H1 (cell line): ENCODE measurements at regions not wholly inside any gene's neighbourhood (a gene's known extent, or its start where the extent isn't known, plus 50 kb on each side); places are given as distances from the start of the nearest gene placed in this dataset.
A peak's percentile ranks its signal among the peaks of the same experiment; 100 is the strongest.

Source experiments
- CTCF ChIA-PET: fragments of 300-600 bp; sonication (Branson Sonifier 250); formaldehyde crosslinking; loops from one replicate; lab custom pipeline; 2021; ENCODE audit not compliant: partially characterized antibody; lab: Charles Lee
- POLR2A ChIA-PET: fragments of 300-600 bp; sonication (Branson Sonifier 250); formaldehyde crosslinking; loops from one replicate; lab custom pipeline; 2021; ENCODE audit warnings: inconsistent platforms; ENCODE audit not compliant: partially characterized antibody; lab: Charles Lee
- DNase-seq, 2 experiments: peaks; one replicate each; pipeline versions ENCODE4 v3.0.0 to v3.0.0-alpha.2; 2010 to 2022; ENCODE audit warnings: low spot score in 2 of 2, low read depth in 1 of 2, mixed read lengths in 1 of 2
- FAIRE-seq: peaks from 2 replicates; lab custom pipeline; 2011; peaks lifted over from hg19 to GRCh38; lab: Jason Lieb, UNC
- H2AFZ ChIP-seq: 2 replicates; pipeline ENCODE4 v1.8.1; 2012; ENCODE audit warnings: low read length, inconsistent platforms
- H2AK5ac ChIP-seq: 2 replicates; pipeline ENCODE4 v1.6.1; 2013; ENCODE audit warnings: low read depth, low read length
- H2BK120ac ChIP-seq: replicated peaks from 2 replicates; pipeline ENCODE3; 2013; ENCODE audit warnings: low read depth, low read length, inconsistent platforms
- H2BK12ac ChIP-seq: 2 replicates; pipeline ENCODE4 v1.6.1; 2013; ENCODE audit warnings: low read depth, low read length
- H2BK15ac ChIP-seq: 2 replicates; pipeline ENCODE4 v1.6.1; 2013; ENCODE audit warnings: low read length
- H2BK20ac ChIP-seq: 2 replicates; pipeline ENCODE4 v1.6.1; 2013; ENCODE audit warnings: low read length
- H2BK5ac ChIP-seq: 2 replicates; pipeline ENCODE4 v1.6.1; 2013; ENCODE audit warnings: low read depth, low read length
- H3K14ac ChIP-seq: 2 replicates; pipeline ENCODE4 v1.6.1; 2013; ENCODE audit warnings: inconsistent platforms; ENCODE audit not compliant: insufficient read length
- H3K18ac ChIP-seq: 2 replicates; pipeline ENCODE4 v1.6.1; 2013; ENCODE audit warnings: low read length; ENCODE audit errors: extremely low read depth
- H3K23ac ChIP-seq: 2 replicates; pipeline ENCODE4 v1.6.1; 2013; ENCODE audit warnings: inconsistent platforms; ENCODE audit not compliant: insufficient read length
- H3K23me2 ChIP-seq: 2 replicates; pipeline ENCODE4 v1.6.1; 2013; ENCODE audit warnings: low read depth, low read length
- H3K27ac ChIP-seq: 2 replicates; pipeline ENCODE4 v1.6.1; 2011; ENCODE audit warnings: low read depth, low read length, inconsistent platforms
- H3K27me3 ChIP-seq, 4 experiments: replicated peaks in 1 of 4; 1 replicate in 1 of 4; 2 replicates in 3 of 4; pipeline versions ENCODE4 v1.6.1 to v1.8.1; 2011 to 2013; ENCODE audit warnings: low read length in 3 of 4, mild to moderate bottlenecking in 3 of 4, inconsistent platforms in 2 of 4, mixed read lengths in 2 of 4, moderate library complexity in 1 of 4; ENCODE audit not compliant: control insufficient read depth in 3 of 4, insufficient read depth in 3 of 4; ENCODE audit errors: extremely low read depth in 1 of 4
- H3K36me3 ChIP-seq, 4 experiments: 2 replicates each; pipeline versions ENCODE4 v1.6.1 to v1.8.1; 2011 to 2013; ENCODE audit warnings: mild to moderate bottlenecking in 4 of 4, low read length in 3 of 4, moderate library complexity in 2 of 4, control low read depth in 1 of 4, inconsistent platforms in 1 of 4; ENCODE audit not compliant: insufficient read depth in 4 of 4, control insufficient read depth in 2 of 4
- H3K4ac ChIP-seq: replicated peaks from 2 replicates; pipeline ENCODE3; 2013; ENCODE audit warnings: low read length, low read depth, mixed read lengths, inconsistent platforms; ENCODE audit not compliant: insufficient read length
- H3K4me1 ChIP-seq, 4 experiments: replicated peaks in 1 of 4; 1 replicate in 1 of 4; 2 replicates in 3 of 4; pipeline versions ENCODE4 v1.6.1 to v1.8.1; 2011 to 2013; ENCODE audit warnings: low read length in 3 of 4, inconsistent platforms in 2 of 4, mixed read lengths in 1 of 4; ENCODE audit not compliant: insufficient read depth in 4 of 4, control insufficient read depth in 3 of 4
- H3K4me2 ChIP-seq, 2 experiments: 2 replicates each; pipeline versions ENCODE4 v1.6.1 to v1.8.1; 2011 to 2013; ENCODE audit warnings: low read depth in 2 of 2, low read length in 2 of 2, control low read depth in 1 of 2, inconsistent platforms in 1 of 2, mild to moderate bottlenecking in 1 of 2; ENCODE audit not compliant: insufficient read depth in 1 of 2
- H3K4me3 ChIP-seq, 4 experiments: fragments of 200-600, 300-600 bp in 1 of 4; sonication (generic), shearing (Covaris generic), sonication (Bioruptor Twin) in 1 of 4; 2 replicates each; pipeline versions ENCODE4 v1.5.1 to v1.8.1; 2011 to 2016; ENCODE audit warnings: low read length in 4 of 4, low read depth in 3 of 4, control low read depth in 2 of 4, inconsistent platforms in 2 of 4, mild to moderate bottlenecking in 2 of 4, mixed read lengths in 1 of 4, moderate library complexity in 1 of 4; ENCODE audit not compliant: insufficient read depth in 2 of 4; ENCODE audit errors: extremely low read depth in 1 of 4
- H3K56ac ChIP-seq: replicated peaks from 2 replicates; pipeline ENCODE3; 2013; ENCODE audit warnings: low read depth, mild to moderate bottlenecking, mixed read lengths, low read length, inconsistent platforms; ENCODE audit not compliant: insufficient read length
- H3K79me1 ChIP-seq: 2 replicates; pipeline ENCODE4 v1.6.1; 2013; ENCODE audit warnings: low read depth, low read length, control low read depth
- H3K79me2 ChIP-seq, 2 experiments: 2 replicates each; pipeline versions ENCODE4 v1.6.1 to v1.8.1; 2012 to 2013; ENCODE audit warnings: low read length in 2 of 2, mild to moderate bottlenecking in 2 of 2, inconsistent platforms in 1 of 2; ENCODE audit not compliant: insufficient read depth in 2 of 2, control insufficient read depth in 1 of 2
- H3K9ac ChIP-seq, 4 experiments: replicated peaks in 1 of 4; 1 replicate in 1 of 4; 2 replicates in 3 of 4; pipeline versions ENCODE4 v1.6.1 to v1.8.1; 2011 to 2013; ENCODE audit warnings: low read depth in 3 of 4, low read length in 3 of 4, control low read depth in 2 of 4, mild to moderate bottlenecking in 2 of 4, moderate library complexity in 2 of 4, inconsistent platforms in 1 of 4; ENCODE audit errors: extremely low read depth in 1 of 4
- H3K9me3 ChIP-seq, 2 experiments: 2 replicates each; pipeline versions ENCODE4 v1.6.1 to v1.8.1; 2012 to 2013; ENCODE audit warnings: mild to moderate bottlenecking in 2 of 2, moderate library complexity in 2 of 2, control low read depth in 1 of 2, inconsistent platforms in 1 of 2, low read depth in 1 of 2, low read length in 1 of 2, mixed read lengths in 1 of 2; ENCODE audit not compliant: insufficient read depth in 2 of 2
- H4K20me1 ChIP-seq, 2 experiments: replicated peaks in 1 of 2; 2 replicates each; pipeline versions ENCODE3 to v1.8.1; 2011 to 2013; ENCODE audit warnings: inconsistent platforms in 2 of 2, low read length in 2 of 2, mild to moderate bottlenecking in 1 of 2; ENCODE audit not compliant: insufficient read depth in 2 of 2, control insufficient read depth in 1 of 2
- H4K5ac ChIP-seq: 2 replicates; pipeline ENCODE4 v1.6.1; 2013; ENCODE audit warnings: low read length, low read depth, mixed read lengths, inconsistent platforms; ENCODE audit not compliant: insufficient read length
- H4K8ac ChIP-seq: 2 replicates; pipeline ENCODE4 v1.8.0; 2013; ENCODE audit warnings: mild to moderate bottlenecking, moderate library complexity, low read length, inconsistent platforms; ENCODE audit not compliant: insufficient read depth; ENCODE audit errors: extremely low read depth
- H4K91ac ChIP-seq: replicated peaks from 2 replicates; pipeline ENCODE3; 2013; ENCODE audit warnings: low read length, mixed read lengths, inconsistent platforms; ENCODE audit not compliant: insufficient read length
- RAD21 ChIP-seq, 2 experiments: IDR thresholded peaks in 1 of 2; conservative IDR thresholded peaks in 1 of 2; 2 replicates each; pipeline ENCODE4 v1.6.1; 2011; ENCODE audit warnings: low read depth in 2 of 2, low read length in 2 of 2, improper control_type of control experiment in 1 of 2, inconsistent platforms in 1 of 2, mild to moderate bottlenecking in 1 of 2, moderate library complexity in 1 of 2
- SP2 ChIP-seq: IDR thresholded peaks from 2 replicates; pipeline ENCODE4 v1.6.1; 2012; ENCODE audit warnings: mild to moderate bottlenecking, low read length, inconsistent platforms
- TAF7 ChIP-seq: optimal IDR thresholded peaks from 2 replicates; pipeline ENCODE3; 2011; ENCODE audit warnings: low read depth, mild to moderate bottlenecking, inconsistent platforms, low read length, moderate library complexity, borderline replicate concordance
- WGBS, 2 experiments: shearing (Covaris generic) in 1 of 2; methylation state at CpG; one replicate each; pipeline versions ENCODE4 v1.1.6 to v1.1.7; 2013 to 2015; ENCODE audit warnings: low lambda C conversion rate in 2 of 2, mixed read lengths in 2 of 2, inconsistent platforms in 1 of 2, low coverage in 1 of 2, missing lambda C conversion rate in 1 of 2; ENCODE audit not compliant: insufficient replicate concordance in 2 of 2, insufficient coverage in 1 of 2, insufficient read length in 1 of 2; ENCODE audit errors: extremely low coverage in 1 of 2, missing lambda C conversion rate in 1 of 2; 5-methylcytosine and 5-hydroxymethylcytosine counted together
- TF ChIP-seq, protein P1 (sequence below), 3 experiments: IDR thresholded peaks; 1 replicate in 2 of 3; 2 replicates in 1 of 3; pipeline versions ENCODE4 v1.5.1 to v1.6.1; 2011; ENCODE audit warnings: low read length in 3 of 3, mild to moderate bottlenecking in 3 of 3, inconsistent platforms in 2 of 3, low read depth in 1 of 3, moderate library complexity in 1 of 3; ENCODE audit not compliant: insufficient read depth in 1 of 3; ENCODE audit errors: control extremely low read depth in 1 of 3

DNA sequence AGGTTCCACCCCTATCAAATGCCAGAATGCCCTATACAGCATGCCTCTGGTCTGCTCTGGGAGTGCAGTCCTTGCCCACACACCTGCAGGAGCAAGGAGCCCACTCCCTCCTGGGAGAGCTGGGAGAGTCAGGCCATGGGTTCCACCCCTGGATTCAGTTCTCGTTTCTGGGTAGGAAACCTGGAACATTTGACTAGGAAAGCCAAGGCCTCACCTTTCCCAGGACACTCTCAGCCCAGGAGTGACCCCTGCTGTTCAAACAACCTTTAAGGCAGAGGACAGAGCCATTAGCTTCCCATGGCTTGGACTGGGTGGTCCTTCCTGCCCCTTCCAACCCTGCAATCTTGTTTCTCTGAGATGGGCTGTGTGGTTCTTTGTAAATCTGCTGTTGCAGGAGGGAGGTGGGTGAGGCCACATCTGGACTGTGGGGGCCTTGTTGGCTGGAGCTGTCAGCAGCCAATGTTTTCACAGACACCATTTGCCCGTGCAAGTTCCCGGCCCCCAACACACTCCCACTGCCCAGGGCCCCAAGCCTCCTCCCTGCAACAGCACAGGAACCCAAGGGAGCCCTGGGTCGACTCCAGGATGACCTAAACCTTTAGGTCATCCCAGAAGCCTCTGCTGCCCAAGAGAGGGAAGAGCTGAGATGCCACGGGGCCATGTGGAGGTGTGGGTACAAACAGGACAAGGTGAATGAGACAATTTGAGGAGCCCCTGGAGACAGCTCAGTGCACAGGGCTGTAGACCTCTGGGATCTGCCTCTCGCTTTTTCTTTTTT is 104.4 kb downstream of the PJA1 start:
- Histone ChIP-seq H3K9ac (no peak overlapping the region), H2AFZ (no peak overlapping the region), H4K8ac (no peak overlapping the region), H2BK20ac (no peak overlapping the region), H3K4me2 (no peak overlapping the region), H3K27me3 (no peaks in the 10 kb centered on the region), H3K23me2 (no peaks in the 10 kb centered on the region), H2BK120ac (no peak overlapping the region), H3K4ac (no peak overlapping the region), H2AK5ac (no peak overlapping the region), H2BK5ac (no peak overlapping the region), H3K79me1 (no peaks in the 10 kb centered on the region), H4K20me1 (no peaks in the 10 kb centered on the region), H3K27ac (no peak overlapping the region), H2BK15ac (peak overlapping the region; percentile 72; the same call in 1 of the 2 replicates), H3K18ac (peak overlapping the region; percentile 60; the same call in 1 of the 2 replicates), H3K4me1 (no peaks in the 10 kb centered on the region), H3K79me2 (no peaks in the 10 kb centered on the region), H2BK12ac (no peak overlapping the region), H3K4me3 (no peak overlapping the region), H3K9me3 (no peaks in the 10 kb centered on the region), H3K14ac (no peak overlapping the region), H3K23ac (no peak overlapping the region), H4K5ac (no peak overlapping the region), H4K91ac (no peak overlapping the region), H3K36me3 (no peaks in the 10 kb centered on the region), H3K56ac (no peak overlapping the region)
- TF ChIP-seq RAD21 (IDR thresholded peaks at IDR 0.05 in 1 of 2, conservative IDR thresholded peaks at IDR 0.05 in 1 of 2; ENCODE audit: low read depth in 2 of 2, low read length in 2 of 2) (peak; percentile 60 to 72), SP2 (no peak), TAF7 (no peak)
- TF ChIP-seq, protein P1, sequence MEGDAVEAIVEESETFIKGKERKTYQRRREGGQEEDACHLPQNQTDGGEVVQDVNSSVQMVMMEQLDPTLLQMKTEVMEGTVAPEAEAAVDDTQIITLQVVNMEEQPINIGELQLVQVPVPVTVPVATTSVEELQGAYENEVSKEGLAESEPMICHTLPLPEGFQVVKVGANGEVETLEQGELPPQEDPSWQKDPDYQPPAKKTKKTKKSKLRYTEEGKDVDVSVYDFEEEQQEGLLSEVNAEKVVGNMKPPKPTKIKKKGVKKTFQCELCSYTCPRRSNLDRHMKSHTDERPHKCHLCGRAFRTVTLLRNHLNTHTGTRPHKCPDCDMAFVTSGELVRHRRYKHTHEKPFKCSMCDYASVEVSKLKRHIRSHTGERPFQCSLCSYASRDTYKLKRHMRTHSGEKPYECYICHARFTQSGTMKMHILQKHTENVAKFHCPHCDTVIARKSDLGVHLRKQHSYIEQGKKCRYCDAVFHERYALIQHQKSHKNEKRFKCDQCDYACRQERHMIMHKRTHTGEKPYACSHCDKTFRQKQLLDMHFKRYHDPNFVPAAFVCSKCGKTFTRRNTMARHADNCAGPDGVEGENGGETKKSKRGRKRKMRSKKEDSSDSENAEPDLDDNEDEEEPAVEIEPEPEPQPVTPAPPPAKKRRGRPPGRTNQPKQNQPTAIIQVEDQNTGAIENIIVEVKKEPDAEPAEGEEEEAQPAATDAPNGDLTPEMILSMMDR (IDR thresholded peaks at IDR 0.05; ENCODE audit: control extremely low read depth in 1 of 3, insufficient read depth in 1 of 3, low read depth in 1 of 3, low read length in 3 of 3) = peak in 2 of 3 experiments; percentile 16 to 32; a peak in 2 of 4 replicates
- FAIRE-seq (no peak), DNase-seq (peak in 1 of 2 experiments; percentile 45)
- ChIA-PET CTCF (interaction anchor here (0.8 to 2.1 kb wide), 14 partner anchors 23 to 242 kb away, joined by 3 to 10 read pairs (median 4); no protein-coding TSS in a partner anchor), POLR2A (no interaction called here)
- 80% methylated on average over 3 of the region's 6 CpGs; no CpG with 5 or more reads in 1 of the 2 experiments for WGBS, 2 experiments
